GM12864 (cell line): ENCODE measurements at regions not wholly inside any gene's neighbourhood (a gene's known extent, or its start where the extent isn't known, plus 50 kb on each side); places are given as distances from the start of the nearest gene placed in this dataset.

Experiments
- DNase-seq: peaks from one replicate; pipeline ENCODE4 v3.0.0-alpha.2; 2011; ENCODE audit warnings: low read depth
- H3K4me3 ChIP-seq: 2 replicates; pipeline ENCODE4 v1.5.1; 2011; ENCODE audit warnings: mild to moderate bottlenecking, low read depth, low read length, control low read depth
- CTCF ChIP-seq: IDR thresholded peaks from 2 replicates; pipeline ENCODE4 v1.5.1; 2011; ENCODE audit warnings: low read depth, mild to moderate bottlenecking, moderate library complexity, low read length, control low read depth, inconsistent platforms; ENCODE audit errors: missing control alignments

DNA sequence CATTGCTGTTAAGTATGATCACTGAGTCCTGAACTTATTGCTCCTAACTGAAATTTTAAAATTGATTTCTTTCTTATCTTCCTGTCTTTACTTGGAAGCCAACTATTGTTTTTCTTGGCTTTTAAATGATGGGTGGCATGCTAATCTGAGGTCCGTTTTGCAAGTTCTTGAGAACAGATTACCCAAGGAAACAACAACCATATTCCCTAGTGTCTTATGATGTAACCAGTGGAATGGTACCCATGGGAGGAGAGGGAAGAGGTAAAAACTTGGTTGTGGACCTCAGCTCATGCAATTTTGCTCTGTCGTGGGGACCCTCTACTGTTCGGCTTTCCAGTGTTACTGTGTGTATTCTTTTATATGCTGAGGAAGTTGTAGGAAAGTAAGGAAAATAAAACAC lies 454.8 kb upstream of the ADAMTS5 start:
- no peak for TF ChIP-seq CTCF
- no peak for DNase-seq
- H3K4me3 ChIP-seq, result no peak overlapping the region

DNA sequence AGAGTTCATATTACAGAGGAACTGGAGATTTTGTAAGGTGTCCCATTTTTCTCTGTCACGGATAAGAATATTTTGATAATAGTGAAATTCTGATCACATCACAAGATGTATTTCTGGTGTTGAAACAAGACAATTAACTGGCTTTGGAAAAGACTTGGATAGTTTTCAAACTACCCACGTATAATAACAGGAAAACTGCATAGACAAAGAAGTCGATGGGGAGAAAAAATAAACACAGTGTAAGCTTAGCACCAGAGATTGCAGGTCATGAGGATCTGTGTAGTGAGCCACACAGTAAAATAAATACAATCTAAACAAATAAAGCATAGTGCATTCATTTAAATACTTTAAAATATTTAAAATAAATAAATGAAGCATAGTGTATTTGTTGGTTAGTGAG lies 452.3 kb upstream of the ADAMTS5 start:
- no peak for DNase-seq
- no peak overlapping the region for H3K4me3 ChIP-seq
- TF ChIP-seq CTCF, result no peak

DNA sequence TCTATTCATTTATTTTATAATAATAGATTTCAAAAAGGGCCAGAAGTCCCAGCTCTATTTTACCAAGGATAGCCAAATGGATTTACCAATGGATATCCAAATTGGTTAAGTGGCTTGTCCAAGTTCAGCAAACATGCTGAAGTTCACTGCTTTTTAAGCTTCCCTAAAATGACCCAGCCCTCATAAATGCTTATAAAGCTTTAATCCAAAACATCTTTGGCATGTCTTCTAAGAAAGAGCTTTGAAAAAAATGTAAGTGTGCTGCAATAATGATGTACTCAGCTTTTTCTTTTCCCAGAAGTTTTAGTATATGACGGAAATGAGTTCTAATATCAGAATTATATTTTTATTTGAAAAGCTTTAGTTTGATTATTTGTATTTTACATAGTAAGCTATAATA lies 451.5 kb upstream of the ADAMTS5 start:
- no peak overlapping the region for H3K4me3 ChIP-seq
- TF ChIP-seq CTCF, result no peak
- DNase-seq, result no peak

DNA sequence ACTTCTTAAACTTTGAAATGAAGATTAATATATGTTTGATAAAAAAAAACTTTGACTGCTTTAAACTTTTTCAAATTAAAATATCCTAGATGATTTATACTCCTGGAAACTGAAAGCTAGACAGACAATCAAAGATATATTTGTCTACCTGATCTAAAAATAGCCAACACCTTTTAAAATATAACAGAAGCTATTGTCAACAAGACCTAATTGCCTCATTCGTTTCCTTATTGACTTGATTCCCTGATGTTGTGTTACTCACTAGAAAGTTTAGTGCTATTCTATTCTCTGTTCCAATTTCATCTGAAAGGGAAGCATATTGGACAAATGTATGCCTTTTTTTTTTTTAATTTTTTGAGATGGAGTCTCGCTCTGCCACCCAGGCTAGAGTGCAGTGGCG lies 445.6 kb upstream of the ADAMTS5 start:
- no peak for DNase-seq
- H3K4me3 ChIP-seq, result no peak overlapping the region
- no peak for TF ChIP-seq CTCF

DNA sequence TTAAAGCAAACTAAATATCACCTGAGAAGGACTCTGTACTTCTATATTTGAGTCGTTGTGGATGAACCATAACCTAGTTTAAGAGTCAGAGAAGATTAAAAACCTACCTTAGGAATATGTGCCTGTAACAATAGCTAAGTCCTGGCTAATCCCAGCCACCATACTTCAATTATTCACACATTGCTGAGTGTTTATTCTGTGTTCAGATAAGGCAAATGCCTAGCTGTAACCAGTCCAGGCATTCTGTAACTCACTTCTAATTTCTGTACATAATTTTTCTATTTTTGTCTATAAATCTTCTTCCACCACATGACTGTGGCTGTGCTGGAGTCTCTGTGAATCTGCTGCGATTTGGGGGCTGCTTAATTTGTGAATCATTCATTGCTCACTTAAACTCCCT lies 441.9 kb upstream of the ADAMTS5 start:
- no peak overlapping the region for H3K4me3 ChIP-seq
- no peak for TF ChIP-seq CTCF
- no peak for DNase-seq

- no peak overlapping the region for H3K4me3 ChIP-seq
- DNase-seq, result no peak
- TF ChIP-seq CTCF, result no peak
Measured at GRCh38 chr21:27407271-27407670, 440.4 kb upstream of the ADAMTS5 start.

GRCh38 chr21:27406300-27407009 lies 439.6 kb upstream of the ADAMTS5 start:
- no peak for DNase-seq
- TF ChIP-seq CTCF, result no peak
- H3K4me3 ChIP-seq, result no peak overlapping the region
